GM12873 (cell line): ENCODE measurements at regions not wholly inside any gene's neighbourhood (a gene's known extent, or its start where the extent isn't known, plus 50 kb on each side); places are given as distances from the start of the nearest gene placed in this dataset.

ENCODE experiments used
- TF ChIP-seq, protein P1 (sequence below): IDR thresholded peaks from 2 replicates; pipeline ENCODE4 v1.5.1; 2012; ENCODE audit warnings: low read depth, mild to moderate bottlenecking, moderate library complexity, low read length, control low read depth; ENCODE audit not compliant: insufficient read depth; ENCODE audit errors: missing control alignments

DNA sequence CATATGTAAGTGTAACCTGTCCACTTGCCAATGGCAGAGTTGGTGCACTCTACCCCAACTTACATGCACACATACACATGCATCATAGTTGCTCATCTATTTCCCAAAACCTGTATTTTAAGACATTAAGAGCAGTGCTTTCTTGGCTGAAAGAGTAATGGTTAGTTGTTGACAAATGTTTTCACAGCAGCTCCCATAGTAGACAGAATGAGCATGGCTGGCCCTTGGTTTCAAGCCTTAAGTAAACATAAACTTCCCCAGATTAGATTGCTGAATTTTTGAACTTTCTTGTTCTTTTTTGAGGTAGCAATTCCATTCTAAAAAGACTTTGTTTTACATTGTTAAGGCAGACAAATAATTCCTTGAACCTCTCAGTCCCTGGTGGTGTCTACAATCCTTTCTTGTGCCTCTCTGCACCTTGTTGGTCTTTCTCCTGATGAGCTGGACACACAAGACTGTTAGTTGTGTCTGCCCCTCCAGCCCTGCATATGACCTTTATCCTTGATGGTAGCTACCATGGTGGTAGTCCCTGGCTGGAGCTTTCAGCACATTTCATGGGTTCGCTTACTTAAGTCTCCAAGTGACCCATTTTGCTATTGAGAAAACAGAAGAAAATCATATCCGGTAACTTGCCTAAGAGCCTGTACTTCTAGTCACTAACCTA, 580.1 kb upstream of the ID2 start:
- TF ChIP-seq, protein P1, sequence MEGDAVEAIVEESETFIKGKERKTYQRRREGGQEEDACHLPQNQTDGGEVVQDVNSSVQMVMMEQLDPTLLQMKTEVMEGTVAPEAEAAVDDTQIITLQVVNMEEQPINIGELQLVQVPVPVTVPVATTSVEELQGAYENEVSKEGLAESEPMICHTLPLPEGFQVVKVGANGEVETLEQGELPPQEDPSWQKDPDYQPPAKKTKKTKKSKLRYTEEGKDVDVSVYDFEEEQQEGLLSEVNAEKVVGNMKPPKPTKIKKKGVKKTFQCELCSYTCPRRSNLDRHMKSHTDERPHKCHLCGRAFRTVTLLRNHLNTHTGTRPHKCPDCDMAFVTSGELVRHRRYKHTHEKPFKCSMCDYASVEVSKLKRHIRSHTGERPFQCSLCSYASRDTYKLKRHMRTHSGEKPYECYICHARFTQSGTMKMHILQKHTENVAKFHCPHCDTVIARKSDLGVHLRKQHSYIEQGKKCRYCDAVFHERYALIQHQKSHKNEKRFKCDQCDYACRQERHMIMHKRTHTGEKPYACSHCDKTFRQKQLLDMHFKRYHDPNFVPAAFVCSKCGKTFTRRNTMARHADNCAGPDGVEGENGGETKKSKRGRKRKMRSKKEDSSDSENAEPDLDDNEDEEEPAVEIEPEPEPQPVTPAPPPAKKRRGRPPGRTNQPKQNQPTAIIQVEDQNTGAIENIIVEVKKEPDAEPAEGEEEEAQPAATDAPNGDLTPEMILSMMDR: no peak

GRCh38 chr2:8102470-8102869, 579.4 kb upstream of the ID2 start:
- TF ChIP-seq, protein P1: no peak

GRCh38 chr2:8103085-8103708, 578.7 kb upstream of the ID2 start:
- TF ChIP-seq, protein P1: no peak

DNA sequence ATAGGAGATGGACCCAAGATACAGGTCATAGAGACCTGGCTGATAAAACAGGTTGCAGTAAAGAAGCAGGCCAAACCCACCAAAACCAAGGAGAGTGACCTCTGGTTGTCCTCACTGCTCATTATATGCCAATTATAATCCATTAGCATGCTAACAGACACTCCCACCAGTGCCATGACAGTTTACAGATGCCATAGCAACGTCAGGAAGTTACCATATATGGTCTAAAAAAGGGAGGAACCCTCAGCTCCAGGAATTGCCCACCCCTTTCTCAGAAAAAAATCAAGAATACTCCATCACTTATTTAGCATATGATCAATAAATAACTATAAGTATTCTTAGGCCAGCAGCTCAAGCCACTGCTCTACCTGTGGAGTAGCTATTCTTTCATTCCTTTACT, 574.7 kb upstream of the ID2 start:
- TF ChIP-seq, protein P1: no peak

DNA sequence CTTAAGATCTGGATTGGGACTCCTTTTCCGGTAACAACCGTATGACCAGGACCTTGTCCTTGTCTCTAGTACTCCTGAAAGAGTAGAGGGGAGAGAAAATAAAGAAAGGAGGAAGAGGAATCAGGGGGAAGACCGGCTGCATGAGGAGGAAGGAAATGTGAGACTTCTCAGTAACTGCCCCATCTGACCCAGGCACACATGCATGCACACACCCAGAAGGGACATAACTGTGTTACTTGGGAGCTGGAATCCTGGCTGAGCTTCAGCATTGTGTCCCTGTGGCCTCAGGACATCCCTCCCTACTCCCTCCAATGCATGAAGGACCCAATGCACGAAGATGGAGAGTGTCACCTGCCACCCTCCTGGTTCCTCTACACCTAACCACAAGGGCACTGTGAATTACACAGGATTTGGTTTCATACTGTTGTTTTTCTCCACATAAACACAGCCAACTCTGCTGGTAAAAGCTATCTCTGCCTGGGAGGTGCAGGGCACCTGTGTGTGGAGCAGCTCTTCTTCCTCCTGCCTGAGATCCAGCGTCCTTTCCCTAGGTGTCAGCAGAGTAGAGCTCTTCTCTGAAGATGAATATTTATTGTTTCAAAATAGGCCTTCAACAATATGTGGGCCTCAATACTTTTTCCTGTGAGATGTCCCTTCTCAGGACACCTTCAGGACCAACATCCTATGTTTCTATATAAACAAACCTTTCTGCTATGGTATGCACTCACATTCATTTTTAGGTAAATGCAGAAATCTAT, 574.1 kb upstream of the ID2 start:
- TF ChIP-seq, protein P1: no peak

DNA sequence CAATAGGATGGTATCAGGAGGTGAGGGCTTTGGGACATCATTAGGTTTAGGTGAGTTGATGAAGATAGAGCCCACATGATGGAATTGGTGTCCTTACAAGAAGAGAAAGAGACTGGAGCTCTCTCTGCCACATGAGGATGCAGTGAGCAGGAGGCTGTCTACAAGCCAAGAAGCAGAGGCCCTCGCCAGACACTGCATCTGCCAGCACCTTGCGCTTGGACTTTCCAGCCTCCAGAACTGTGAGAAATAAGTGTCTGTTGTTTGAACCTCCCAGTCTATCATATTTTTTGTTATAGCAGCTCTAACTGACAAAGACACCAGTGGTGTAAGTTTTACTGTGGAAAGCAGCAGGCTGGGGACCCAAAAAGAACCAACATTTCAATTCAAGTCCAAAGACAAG, 571.1 kb upstream of the ID2 start:
- TF ChIP-seq, protein P1: no peak

DNA sequence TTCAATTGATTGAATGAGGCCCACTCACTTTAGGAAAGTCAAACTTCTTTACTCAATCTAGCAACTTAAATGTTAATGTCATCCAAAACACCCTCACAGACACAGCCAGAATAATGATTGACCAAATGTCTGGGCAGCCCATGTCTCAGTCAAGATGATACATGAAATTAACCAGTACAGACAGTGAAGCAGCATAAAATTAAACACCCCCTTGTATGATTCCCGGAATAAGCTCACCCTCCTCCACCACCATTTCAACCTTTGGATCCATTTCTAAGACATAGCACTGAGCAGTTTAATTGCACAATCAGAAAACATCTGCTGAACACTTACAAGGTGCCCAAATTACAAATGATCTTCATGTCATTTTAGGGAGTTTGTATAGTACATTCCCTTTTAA, 570.7 kb upstream of the ID2 start:
- TF ChIP-seq, protein P1: no peak
